SK-N-SH (cell line): ENCODE measurements at regions not wholly inside any gene's neighbourhood (a gene's known extent, or its start where the extent isn't known, plus 50 kb on each side); places are given as distances from the start of the nearest gene placed in this dataset.

Experiments used
- CTCF ChIA-PET: fragments of 300-600, 350-600 bp; formaldehyde crosslinking; extraction: SDS; loops from one replicate; lab custom pipeline; 2021; lab: Yijun Ruan, JAX
- POLR2A ChIA-PET: fragments of 350-600 bp; sonication (Branson Sonifier 250); formaldehyde crosslinking; extraction: SDS; loops from one replicate; lab custom pipeline; 2020; ENCODE audit warnings: antibody characterized with exemption, inconsistent platforms; lab: Yijun Ruan, JAX
- DNase-seq: peaks from one replicate; pipeline ENCODE4 v3.0.0; 2012
- H2AFZ ChIP-seq: fragments of 200-600 bp; sonication (generic); 2 replicates; pipeline ENCODE4 v1.8.1; 2016; ENCODE audit warnings: antibody characterized with exemption, mild to moderate bottlenecking, low read depth
- H3F3A ChIP-seq: fragments of 200-600 bp; sonication (generic); replicated peaks from 2 replicates; pipeline ENCODE3; 2016; ENCODE audit warnings: antibody characterized with exemption, mild to moderate bottlenecking; ENCODE audit not compliant: insufficient read depth
- H3K27ac ChIP-seq, 2 experiments: fragments of 200-500 bp in 1 of 2; fragments of 200-600 bp in 1 of 2; sonication (Bioruptor generic) in 1 of 2; sonication (generic), shearing (Covaris generic) in 1 of 2; 2 replicates each; pipeline versions ENCODE4 v1.5.1 to v1.6.1; 2014 to 2016; ENCODE audit warnings: low read depth in 2 of 2, inconsistent platforms in 1 of 2, low read length in 1 of 2, mild to moderate bottlenecking in 1 of 2, mixed read lengths in 1 of 2
- H3K27me3 ChIP-seq: fragments of 200-600 bp; sonication (generic), shearing (Covaris generic); 2 replicates; pipeline ENCODE4 v1.6.1; 2016; ENCODE audit warnings: mixed run types; ENCODE audit not compliant: insufficient read depth
- H3K36me3 ChIP-seq, 2 experiments: fragments of 200-500 bp in 1 of 2; fragments of 200-600 bp in 1 of 2; sonication (Bioruptor generic) in 1 of 2; sonication (generic) in 1 of 2; replicated peaks in 1 of 2; 2 replicates each; pipeline versions ENCODE3 to v1.5.1; 2014 to 2016; ENCODE audit warnings: low read length in 1 of 2, mild to moderate bottlenecking in 1 of 2; ENCODE audit not compliant: insufficient read depth in 2 of 2, control insufficient read depth in 1 of 2
- H3K4me1 ChIP-seq, 2 experiments: fragments of 200-500 bp in 1 of 2; fragments of 200-600 bp in 1 of 2; sonication (Bioruptor generic) in 1 of 2; sonication (generic), shearing (Covaris generic) in 1 of 2; 2 replicates each; pipeline versions ENCODE4 v1.5.1 to v1.6.1; 2014 to 2016; ENCODE audit warnings: low read depth in 1 of 2, low read length in 1 of 2, mixed run types in 1 of 2; ENCODE audit not compliant: insufficient read depth in 2 of 2, control insufficient read depth in 1 of 2
- H3K4me2 ChIP-seq: fragments of 200-600 bp; sonication (generic), shearing (Covaris generic); 2 replicates; pipeline ENCODE4 v1.6.1; 2017; ENCODE audit warnings: mixed run types
- H3K4me3 ChIP-seq, 2 experiments: fragments of 200-500 bp in 1 of 2; fragments of 200-600 bp in 1 of 2; sonication (Bioruptor generic) in 1 of 2; sonication (generic), shearing (Covaris generic) in 1 of 2; 2 replicates each; pipeline versions ENCODE4 v1.5.1 to v1.8.1; 2014 to 2016; ENCODE audit warnings: low read depth in 2 of 2, inconsistent platforms in 1 of 2, low read length in 1 of 2, mild to moderate bottlenecking in 1 of 2, mixed read lengths in 1 of 2, moderate library complexity in 1 of 2
- H3K79me2 ChIP-seq: fragments of 200-600 bp; sonication (generic); 2 replicates; pipeline ENCODE4 v1.8.1; 2017; ENCODE audit warnings: mild to moderate bottlenecking; ENCODE audit not compliant: insufficient read depth
- H3K9ac ChIP-seq: fragments of 200-600 bp; sonication (generic); 2 replicates; pipeline ENCODE4 v1.6.1; 2017; ENCODE audit warnings: mixed run types
- H3K9me2 ChIP-seq: fragments of 200-600 bp; sonication (generic); 2 replicates; pipeline ENCODE4 v1.6.1; 2017; ENCODE audit warnings: mixed run types
- H3K9me3 ChIP-seq: fragments of 200-600 bp; sonication (generic); 2 replicates; pipeline ENCODE4 v1.6.1; 2017; ENCODE audit warnings: mixed run types, mild to moderate bottlenecking, moderate library complexity
- H4K20me1 ChIP-seq: fragments of 200-600 bp; sonication (generic); 2 replicates; pipeline ENCODE4 v1.6.1; 2017; ENCODE audit warnings: mild to moderate bottlenecking, mixed run types; ENCODE audit not compliant: insufficient read depth
- CHD2 ChIP-seq: fragments of 150-350 bp; IDR thresholded peaks from 2 replicates; pipeline ENCODE4 v1.6.1; 2018; ENCODE audit warnings: low read length; ENCODE audit not compliant: partially characterized antibody
- EP300 ChIP-seq, 2 experiments: IDR thresholded peaks; 2 replicates each; pipeline versions ENCODE4 v1.4.0 to v1.6.1; 2012; ENCODE audit warnings: borderline replicate concordance in 1 of 2, low read depth in 1 of 2, low read length in 1 of 2
- EZH2phosphoT487 ChIP-seq: fragments of 200-600 bp; sonication (generic); IDR thresholded peaks from 2 replicates; pipeline ENCODE4 v1.6.1; 2017; ENCODE audit warnings: low read depth, mixed run types, mild to moderate bottlenecking, antibody characterized with exemption, moderate library complexity, borderline replicate concordance
- FOSL2 ChIP-seq: IDR thresholded peaks from 2 replicates; pipeline ENCODE4 v1.4.0; 2012; ENCODE audit warnings: low read depth, mild to moderate bottlenecking, moderate library complexity, borderline replicate concordance
- FOXJ3 ChIP-seq: sonication (generic); formaldehyde crosslinking; IDR thresholded peaks from 2 replicates; pipeline ENCODE4 v1.5.1; 2020; ENCODE audit warnings: mild to moderate bottlenecking, missing genetic modification reagents
- GABPA ChIP-seq: IDR thresholded peaks from 2 replicates; pipeline ENCODE4 v1.4.0; 2012; ENCODE audit warnings: low read depth, mild to moderate bottlenecking
- JUND ChIP-seq: IDR thresholded peaks from 2 replicates; pipeline ENCODE4 v1.4.0; 2012
- NFIC ChIP-seq: IDR thresholded peaks from 2 replicates; pipeline ENCODE4 v1.4.0; 2012; ENCODE audit warnings: borderline replicate concordance
- NRF1 ChIP-seq: IDR thresholded peaks from 2 replicates; pipeline ENCODE4 v1.6.1; 2012; ENCODE audit warnings: low read depth, mild to moderate bottlenecking, low read length
- POLR2AphosphoS5 ChIP-seq: IDR thresholded peaks from 2 replicates; pipeline ENCODE4 v1.6.1; 2012; ENCODE audit warnings: low read depth, low read length
- TAF1 ChIP-seq: IDR thresholded peaks from 2 replicates; pipeline ENCODE4 v1.6.1; 2012; ENCODE audit warnings: low read depth, mild to moderate bottlenecking, low read length, moderate library complexity, borderline replicate concordance
- WGBS: methylation state at CpG from one replicate; pipeline ENCODE4 v1.1.6; 2017; ENCODE audit warnings: low lambda C conversion rate; 5-methylcytosine and 5-hydroxymethylcytosine counted together
- TF ChIP-seq, protein P1 (sequence below): IDR thresholded peaks from 2 replicates; pipeline ENCODE4 v1.4.0; 2012; ENCODE audit warnings: low read depth
- TF ChIP-seq, protein P2 (sequence below): IDR thresholded peaks from 2 replicates; pipeline ENCODE4 v1.4.0; 2012; ENCODE audit warnings: low read depth, borderline replicate concordance
- TF ChIP-seq, protein P3 (sequence below): IDR thresholded peaks from 2 replicates; pipeline ENCODE4 v1.4.0; 2012; ENCODE audit warnings: low read depth, borderline replicate concordance
- TF ChIP-seq, protein P4 (sequence below): IDR thresholded peaks from 2 replicates; pipeline ENCODE4; 2012
- TF ChIP-seq, protein P5 (sequence below): fragments of 150-350 bp; IDR thresholded peaks from 2 replicates; pipeline ENCODE4 v1.6.1; 2016; ENCODE audit warnings: mild to moderate bottlenecking, low read depth, low read length

DNA sequence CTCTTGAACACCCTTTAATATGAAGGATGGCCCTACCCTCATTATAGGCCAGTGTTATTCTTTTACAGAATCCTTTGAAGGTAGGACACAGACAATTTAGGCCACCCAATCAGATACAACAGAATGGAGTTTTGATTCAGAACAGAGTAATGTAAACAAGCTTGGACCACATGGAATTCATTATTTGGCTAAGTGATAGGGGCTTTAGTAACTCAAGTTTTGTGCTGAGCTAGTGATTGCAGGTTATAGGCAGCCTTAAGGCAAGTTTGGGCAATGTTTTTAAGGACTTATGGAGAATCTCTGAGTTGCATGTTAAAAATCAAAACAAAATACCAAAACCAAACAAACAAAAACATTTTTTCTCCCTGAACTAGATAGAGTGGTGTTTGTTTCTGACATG lies 312.1 kb upstream of the ROBO1 start:
- CTCF ChIA-PET: interaction anchor here (0.5 kb wide), 1 partner anchor 719 kb away, joined by 3 read pairs; no protein-coding TSS in a partner anchor
- Histone ChIP-seq H3K36me3 (no peaks in the 10 kb centered on the region), H3K9me2 (no peaks in the 10 kb centered on the region), H4K20me1 (no peaks in the 10 kb centered on the region), H3K4me1 (no peaks in the 10 kb centered on the region), H3K4me2 (no peak overlapping the region), H3K27ac (no peak overlapping the region), H3K4me3 (no peak overlapping the region), H3K9me3 (no peaks in the 10 kb centered on the region), H2AFZ (no peak overlapping the region), H3K9ac (no peak overlapping the region), H3K79me2 (no peaks in the 10 kb centered on the region), H3K27me3 (no peaks in the 10 kb centered on the region), H3F3A (no peaks in the 10 kb centered on the region)
- POLR2A ChIA-PET: no interaction called here
- TF ChIP-seq, protein P1, sequence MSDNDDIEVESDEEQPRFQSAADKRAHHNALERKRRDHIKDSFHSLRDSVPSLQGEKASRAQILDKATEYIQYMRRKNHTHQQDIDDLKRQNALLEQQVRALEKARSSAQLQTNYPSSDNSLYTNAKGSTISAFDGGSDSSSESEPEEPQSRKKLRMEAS: no peak
- no peak for TF ChIP-seq FOSL2
- no peak for DNase-seq

DNA sequence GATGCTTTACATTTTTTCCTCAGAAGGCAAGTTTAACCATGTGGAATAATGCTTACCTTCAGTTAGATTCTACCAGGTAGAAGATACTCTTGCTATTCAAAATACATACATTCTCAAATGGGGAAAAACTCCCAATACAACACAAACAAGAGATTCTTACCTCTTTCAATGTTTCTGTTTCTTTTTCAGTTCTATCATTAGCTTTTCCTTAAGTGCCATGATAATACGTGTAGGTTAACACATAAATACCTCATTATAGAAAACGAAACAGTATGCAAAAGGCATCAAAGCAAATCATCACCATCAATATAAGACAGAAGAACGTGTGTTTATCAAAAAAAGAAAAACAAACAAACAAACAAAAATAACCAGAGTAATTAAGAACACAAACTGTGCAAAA lies 300.7 kb upstream of the ROBO1 start:
- 46% methylated on average over 3 of the region's 3 CpGs for WGBS
- no peak overlapping the region for H3K9ac ChIP-seq
- no peaks in the 10 kb centered on the region for H3K9me3 ChIP-seq
- POLR2A ChIA-PET: no interaction called here
- H3K79me2 ChIP-seq: no peaks in the 10 kb centered on the region
- no peaks in the 10 kb centered on the region for H3K36me3 ChIP-seq
- H3F3A ChIP-seq: no peaks in the 10 kb centered on the region
- H4K20me1 ChIP-seq: no peaks in the 10 kb centered on the region
- no peaks in the 10 kb centered on the region; a peak in 1 of 4 replicates for H3K4me1 ChIP-seq
- no peak overlapping the region for H2AFZ ChIP-seq
- no peak overlapping the region for H3K4me2 ChIP-seq
- no peaks in the 10 kb centered on the region for H3K9me2 ChIP-seq
- H3K27me3 ChIP-seq: no peaks in the 10 kb centered on the region
- no peak overlapping the region for H3K27ac ChIP-seq
- H3K4me3 ChIP-seq: no peak overlapping the region
- CTCF ChIA-PET: interaction anchor here (0.9 kb wide), 1 partner anchor 8 kb away, joined by 3 read pairs; no protein-coding TSS in a partner anchor
- TF ChIP-seq NRF1 (no peak), FOSL2 (no peak), NFIC (no peak), CHD2 (no peak), POLR2AphosphoS5 (no peak), FOXJ3 (CRISPR knock-in tag) (no peak), JUND (no peak), GABPA (no peak), EP300 (IDR thresholded peaks at IDR 0.05; ENCODE audit: borderline replicate concordance in 1 of 2, low read depth in 1 of 2, low read length in 1 of 2) (no peak), EZH2phosphoT487 (no peak), TAF1 (no peak)
- TF ChIP-seq, protein P2, sequence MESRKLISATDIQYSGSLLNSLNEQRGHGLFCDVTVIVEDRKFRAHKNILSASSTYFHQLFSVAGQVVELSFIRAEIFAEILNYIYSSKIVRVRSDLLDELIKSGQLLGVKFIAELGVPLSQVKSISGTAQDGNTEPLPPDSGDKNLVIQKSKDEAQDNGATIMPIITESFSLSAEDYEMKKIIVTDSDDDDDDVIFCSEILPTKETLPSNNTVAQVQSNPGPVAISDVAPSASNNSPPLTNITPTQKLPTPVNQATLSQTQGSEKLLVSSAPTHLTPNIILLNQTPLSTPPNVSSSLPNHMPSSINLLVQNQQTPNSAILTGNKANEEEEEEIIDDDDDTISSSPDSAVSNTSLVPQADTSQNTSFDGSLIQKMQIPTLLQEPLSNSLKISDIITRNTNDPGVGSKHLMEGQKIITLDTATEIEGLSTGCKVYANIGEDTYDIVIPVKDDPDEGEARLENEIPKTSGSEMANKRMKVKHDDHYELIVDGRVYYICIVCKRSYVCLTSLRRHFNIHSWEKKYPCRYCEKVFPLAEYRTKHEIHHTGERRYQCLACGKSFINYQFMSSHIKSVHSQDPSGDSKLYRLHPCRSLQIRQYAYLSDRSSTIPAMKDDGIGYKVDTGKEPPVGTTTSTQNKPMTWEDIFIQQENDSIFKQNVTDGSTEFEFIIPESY: no peak
- TF ChIP-seq, protein P3, sequence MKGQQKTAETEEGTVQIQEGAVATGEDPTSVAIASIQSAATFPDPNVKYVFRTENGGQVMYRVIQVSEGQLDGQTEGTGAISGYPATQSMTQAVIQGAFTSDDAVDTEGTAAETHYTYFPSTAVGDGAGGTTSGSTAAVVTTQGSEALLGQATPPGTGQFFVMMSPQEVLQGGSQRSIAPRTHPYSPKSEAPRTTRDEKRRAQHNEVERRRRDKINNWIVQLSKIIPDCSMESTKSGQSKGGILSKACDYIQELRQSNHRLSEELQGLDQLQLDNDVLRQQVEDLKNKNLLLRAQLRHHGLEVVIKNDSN: no peak
- TF ChIP-seq, protein P4, sequence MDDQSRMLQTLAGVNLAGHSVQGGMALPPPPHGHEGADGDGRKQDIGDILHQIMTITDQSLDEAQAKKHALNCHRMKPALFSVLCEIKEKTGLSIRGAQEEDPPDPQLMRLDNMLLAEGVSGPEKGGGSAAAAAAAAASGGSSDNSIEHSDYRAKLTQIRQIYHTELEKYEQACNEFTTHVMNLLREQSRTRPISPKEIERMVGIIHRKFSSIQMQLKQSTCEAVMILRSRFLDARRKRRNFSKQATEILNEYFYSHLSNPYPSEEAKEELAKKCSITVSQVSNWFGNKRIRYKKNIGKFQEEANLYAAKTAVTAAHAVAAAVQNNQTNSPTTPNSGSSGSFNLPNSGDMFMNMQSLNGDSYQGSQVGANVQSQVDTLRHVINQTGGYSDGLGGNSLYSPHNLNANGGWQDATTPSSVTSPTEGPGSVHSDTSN: no peak
- TF ChIP-seq, protein P1: no peak
- TF ChIP-seq, protein P5, sequence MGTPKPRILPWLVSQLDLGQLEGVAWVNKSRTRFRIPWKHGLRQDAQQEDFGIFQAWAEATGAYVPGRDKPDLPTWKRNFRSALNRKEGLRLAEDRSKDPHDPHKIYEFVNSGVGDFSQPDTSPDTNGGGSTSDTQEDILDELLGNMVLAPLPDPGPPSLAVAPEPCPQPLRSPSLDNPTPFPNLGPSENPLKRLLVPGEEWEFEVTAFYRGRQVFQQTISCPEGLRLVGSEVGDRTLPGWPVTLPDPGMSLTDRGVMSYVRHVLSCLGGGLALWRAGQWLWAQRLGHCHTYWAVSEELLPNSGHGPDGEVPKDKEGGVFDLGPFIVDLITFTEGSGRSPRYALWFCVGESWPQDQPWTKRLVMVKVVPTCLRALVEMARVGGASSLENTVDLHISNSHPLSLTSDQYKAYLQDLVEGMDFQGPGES: no peak
- DNase-seq: no peak
